CD4-positive, alpha-beta T cell treated with Interleukin-17A for 1 hour (primary cell): ENCODE measurements at regions not wholly inside any gene's neighbourhood (a gene's known extent, or its start where the extent isn't known, plus 50 kb on each side); places are given as distances from the start of the nearest gene placed in this dataset.

Source experiments
- DNase-seq: peaks from one replicate; pipeline ENCODE4 v3.0.0-alpha.2; 2020

GRCh38 chr14:65187421-65188049, 85.2 kb upstream of the MAX start:
- no peak for DNase-seq

GRCh38 chr14:65190312-65190711, 88.0 kb upstream of the MAX start:
- DNase-seq, result no peak

GRCh38 chr14:65191716-65192115, 89.4 kb upstream of the MAX start:
- DNase-seq, result no peak

- no peak for DNase-seq
Measured at GRCh38 chr14:65192686-65193085, 90.4 kb upstream of the MAX start.

DNA sequence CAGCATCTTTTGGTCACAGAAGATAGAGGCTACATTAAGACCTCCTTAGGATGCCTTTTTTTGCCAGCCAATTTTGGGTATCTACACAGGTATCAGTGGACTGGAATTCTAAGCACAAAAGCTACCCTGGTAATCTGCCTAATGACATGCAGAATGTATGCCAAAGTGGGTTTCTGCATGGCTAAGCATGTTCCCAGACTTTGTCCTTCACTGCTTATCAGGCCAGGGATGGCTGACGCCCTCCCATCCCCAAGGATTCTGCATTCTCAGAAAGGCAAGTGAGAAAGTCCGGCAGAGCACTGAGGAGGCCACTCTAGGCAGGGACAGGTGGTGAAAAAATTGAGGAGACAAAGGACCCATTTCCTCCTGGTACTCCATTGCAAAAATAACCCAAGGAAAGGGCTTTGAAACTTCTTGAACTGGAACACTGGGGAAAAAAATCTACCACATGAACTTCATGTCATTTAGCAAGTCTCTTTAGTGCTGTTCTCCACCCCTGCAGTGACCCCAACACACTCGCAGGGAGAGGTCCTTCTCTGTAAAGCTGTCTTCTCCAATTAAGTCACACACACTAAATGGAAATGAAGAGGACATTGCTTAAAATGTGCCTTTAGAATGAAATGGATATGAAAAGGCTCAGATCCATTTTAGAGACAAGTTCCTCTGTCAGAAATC, 91.7 kb upstream of the MAX start:
- no peak for DNase-seq

- no peak for DNase-seq
Measured at GRCh38 chr14:65195042-65195719, 92.9 kb upstream of the MAX start.

DNA sequence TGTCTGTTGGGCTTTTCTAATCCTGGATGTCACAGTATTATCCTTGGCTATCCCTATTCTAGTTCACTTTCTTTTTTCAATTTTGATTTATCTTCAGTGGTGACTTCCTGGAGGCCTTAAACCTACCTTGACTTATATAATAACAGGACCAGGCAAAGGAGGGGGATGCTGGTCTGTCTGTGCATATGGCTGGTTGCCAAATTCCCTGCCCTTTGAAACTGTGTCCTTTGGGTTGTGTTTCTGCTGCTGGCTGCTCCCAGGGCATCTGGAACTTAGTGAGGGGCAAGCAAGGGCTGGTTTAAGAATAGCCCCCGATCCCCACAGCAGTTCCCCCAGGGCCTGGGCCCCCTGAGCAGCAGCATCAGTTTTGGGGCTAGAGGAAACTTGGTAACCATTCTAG, 96.0 kb upstream of the MAX start:
- no peak for DNase-seq

DNA sequence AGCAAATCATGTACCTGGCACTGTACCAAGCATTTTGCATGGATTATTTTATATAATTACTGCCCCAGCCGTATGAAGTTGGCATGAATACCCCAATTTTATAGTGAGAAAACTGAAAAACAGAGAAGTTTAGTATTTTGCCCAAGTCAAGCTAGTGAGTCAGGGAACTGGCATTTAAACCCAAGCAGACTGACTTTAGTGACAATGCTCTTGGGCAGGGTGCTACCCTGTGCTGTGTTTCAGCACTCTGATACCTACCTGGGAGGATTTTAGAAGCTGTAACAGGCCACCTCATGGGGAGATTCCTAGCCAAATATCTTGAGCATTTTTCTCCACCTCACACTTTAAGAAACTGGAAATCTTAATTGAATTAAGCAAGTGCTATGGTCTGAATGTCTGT, 98.1 kb upstream of the MAX start:
- DNase-seq, result no peak

- no peak for DNase-seq
Measured at GRCh38 chr14:65203574-65203973, 101.3 kb upstream of the MAX start.

GRCh38 chr14:65204056-65204455, 101.7 kb upstream of the MAX start:
- no peak for DNase-seq

- DNase-seq, result no peak
Measured at GRCh38 chr14:65206078-65206447, 103.7 kb upstream of the MAX start.

DNA sequence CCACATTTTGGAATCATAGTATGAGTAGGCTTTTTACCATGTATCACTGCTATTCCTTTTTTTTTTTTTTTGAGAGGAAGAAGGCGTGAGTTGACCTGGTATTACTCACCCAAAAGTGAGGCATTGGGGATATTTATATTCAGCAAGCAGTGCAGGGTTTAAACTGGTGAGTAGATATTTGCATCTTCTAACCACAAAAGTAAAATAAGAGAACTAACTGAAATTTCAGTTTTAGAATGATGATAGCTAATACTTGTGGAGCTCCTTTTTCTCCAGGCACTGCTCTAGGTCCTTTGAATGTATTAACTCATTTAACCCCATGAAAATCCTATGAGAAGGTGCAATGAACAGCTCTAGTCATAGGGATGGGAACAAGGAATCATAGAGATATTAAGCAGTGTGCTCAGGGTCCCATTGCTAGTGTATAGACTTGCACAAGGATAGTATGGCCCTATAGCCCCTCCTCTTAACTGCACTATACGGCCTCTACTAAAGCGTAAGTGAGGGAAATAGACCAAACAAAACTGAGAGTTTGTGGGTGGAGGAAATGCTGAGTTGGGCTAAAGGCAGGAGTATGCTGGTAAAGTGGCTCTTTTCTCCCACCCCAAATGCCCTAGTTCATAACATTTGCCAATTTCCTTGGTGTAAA, 104.3 kb upstream of the MAX start:
- no peak for DNase-seq

- no peak for DNase-seq
Measured at GRCh38 chr14:65208548-65208947, 106.2 kb upstream of the MAX start.

DNA sequence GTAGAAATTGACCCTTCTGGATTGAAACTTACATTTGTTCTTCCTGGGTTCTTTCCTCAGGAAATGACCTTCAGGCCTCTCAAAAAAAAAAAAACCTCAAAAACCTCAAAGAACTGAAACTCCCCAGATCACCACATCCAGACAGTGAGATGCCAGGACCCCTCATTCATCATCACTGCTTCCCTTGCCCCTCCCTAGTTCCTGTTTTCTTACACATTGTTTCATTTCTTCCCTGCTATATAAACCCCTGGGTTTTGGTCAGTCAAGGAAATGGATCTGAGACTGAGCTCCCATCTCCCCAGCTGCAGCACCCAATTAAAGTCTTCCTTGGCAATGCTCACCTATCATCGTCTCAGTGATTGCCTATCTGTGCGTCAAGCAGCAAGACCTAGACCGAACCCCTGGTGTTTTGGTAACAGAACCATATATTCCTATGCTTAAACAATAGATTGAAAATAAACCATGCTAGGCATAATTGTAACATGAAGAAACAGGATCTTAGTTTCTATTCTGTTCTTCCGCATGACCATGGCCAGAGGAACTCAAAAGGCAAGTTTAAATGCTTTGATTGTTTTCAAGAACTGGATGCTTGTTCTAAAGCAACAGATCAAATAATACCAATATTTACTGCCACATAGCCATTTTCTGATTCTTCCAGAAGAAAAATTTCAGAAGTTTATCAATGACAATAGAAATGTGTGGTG, 108.0 kb upstream of the MAX start:
- DNase-seq, result peak; percentile 48

DNA sequence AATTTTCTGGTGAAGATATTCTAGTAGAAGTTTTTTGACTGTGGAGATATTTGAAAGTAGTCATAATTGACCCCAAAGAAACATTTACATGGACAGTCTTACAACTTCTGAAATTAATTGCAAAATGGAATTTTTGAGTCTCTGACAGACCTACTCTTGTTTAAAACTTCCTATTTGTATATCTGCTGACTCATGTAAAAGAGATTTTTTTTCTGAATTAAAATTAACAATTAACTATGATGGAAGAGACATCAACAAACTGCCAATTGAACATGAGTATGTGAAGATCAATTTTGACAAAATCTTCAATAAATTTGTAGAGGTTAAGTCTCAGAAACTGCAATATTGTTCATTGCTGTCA, 108.5 kb upstream of the MAX start:
- DNase-seq, result no peak

- no peak for DNase-seq
Measured at GRCh38 chr14:65211341-65211987, 109.1 kb upstream of the MAX start.

GRCh38 chr14:65213316-65213715, 111.0 kb upstream of the MAX start:
- DNase-seq, result no peak

- no peak for DNase-seq
Measured at GRCh38 chr14:65214741-65215140, 112.4 kb upstream of the MAX start.

DNA sequence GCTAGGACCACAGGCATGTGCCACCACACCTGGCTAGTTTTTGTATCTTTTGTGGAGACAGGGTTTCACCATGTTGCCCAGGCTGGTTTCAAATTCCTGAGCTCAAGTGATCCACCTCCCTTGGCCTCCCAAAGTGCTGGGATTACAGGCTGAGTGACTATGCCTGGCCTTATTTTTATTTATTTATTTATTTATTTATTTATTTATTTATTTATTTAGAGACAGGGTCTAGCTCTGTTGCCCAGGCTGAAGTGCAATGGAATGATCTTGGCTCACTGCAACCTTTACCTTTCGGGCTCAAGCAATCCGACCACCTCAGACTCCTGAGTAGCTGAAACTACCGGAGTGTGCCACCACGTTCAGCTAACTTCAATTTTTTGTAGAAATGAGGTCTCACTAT, 117.0 kb upstream of the MAX start:
- DNase-seq, result no peak

- peak; percentile 68 for DNase-seq
Measured at GRCh38 chr14:65222440-65222858, 120.1 kb upstream of the MAX start.

DNA sequence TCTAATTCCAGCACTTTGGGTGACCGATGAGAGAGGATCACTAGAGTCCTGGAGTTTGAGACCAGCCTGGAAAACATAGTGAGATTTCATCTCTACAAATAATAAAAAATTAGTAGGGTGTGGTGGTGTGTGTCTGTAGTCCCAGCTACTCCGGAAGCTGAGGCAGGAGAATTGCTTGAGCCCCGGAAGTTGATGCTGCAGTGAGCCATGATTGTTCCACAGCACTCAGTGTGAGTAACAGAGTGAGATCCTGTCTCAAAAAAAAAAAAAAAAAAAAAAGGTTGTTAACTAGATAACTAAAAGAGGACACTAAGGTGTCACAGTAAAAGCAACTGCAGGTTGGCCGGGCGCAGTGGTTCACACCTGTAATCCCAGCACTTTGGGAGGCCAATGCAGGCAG, 121.3 kb upstream of the MAX start:
- no peak for DNase-seq

DNA sequence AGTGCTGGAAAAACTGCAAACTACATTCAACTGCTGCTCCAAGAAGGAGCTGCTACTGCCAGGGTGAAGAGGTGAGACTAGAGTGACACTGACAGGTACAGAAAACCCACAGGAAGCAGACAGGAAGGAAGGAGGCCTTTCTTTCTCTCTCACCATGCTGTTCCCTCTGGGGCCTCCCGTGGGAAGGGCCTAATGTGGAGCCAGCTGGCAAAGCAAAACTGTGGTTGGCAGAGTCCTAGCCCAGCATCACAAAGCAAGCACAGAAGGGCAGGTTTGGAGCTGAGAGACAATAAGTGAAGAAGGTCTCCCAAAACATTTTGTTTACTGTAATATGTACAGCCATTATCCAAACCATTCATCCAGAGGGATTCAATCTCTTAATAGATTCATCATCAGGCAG, 122.5 kb upstream of the MAX start:
- DNase-seq, result no peak
